K562 (cell line): ENCODE measurements at regions not wholly inside any gene's neighbourhood (a gene's known extent, or its start where the extent isn't known, plus 50 kb on each side); places are given as distances from the start of the nearest gene placed in this dataset.

Experiments
- ATAC-seq: fragments of 200-7000 bp; cut with Tn5 transposase; 3 replicates; pipeline ENCODE4 v1.9.1; 2020; ENCODE audit warnings: moderate library complexity
- BruUV-seq: library from RNA; stranded (reverse); fragments of 400-500 nt; replicated peaks from 2 replicates; lab custom pipeline; 2021; lab: Mats Ljungman, UMichigan
- CTCF ChIA-PET: fragments of 300-600 bp; formaldehyde crosslinking; extraction: SDS; loops from one replicate; lab custom pipeline; 2021; ENCODE audit warnings: low intra/inter-chr PET ratio; lab: Yijun Ruan, JAX
- POLR2A ChIA-PET: fragments of 300-600, 350-650 bp; sonication (Branson Sonifier 250); formaldehyde crosslinking; extraction: SDS; loops from one replicate; lab custom pipeline; 2021; ENCODE audit warnings: antibody characterized with exemption, inconsistent platforms; lab: Yijun Ruan, JAX
- DNase-seq, 4 experiments: peaks; one replicate each; pipeline versions ENCODE4 v3.0.0 to v3.0.0-alpha.2; 2011 to 2018; ENCODE audit warnings: low spot score in 3 of 4, mixed read lengths in 3 of 4; ENCODE audit errors: extremely low read depth in 1 of 4
- FAIRE-seq: peaks from 2 replicates; lab custom pipeline; 2011; peaks lifted over from hg19 to GRCh38; lab: Jason Lieb, UNC
- H2AFZ ChIP-seq: 2 replicates; pipeline ENCODE4 v1.6.0; 2011; ENCODE audit warnings: low read depth, low read length, control low read depth, inconsistent platforms
- H3K27ac ChIP-seq: fragments of 200-600 bp; 3 replicates; pipeline ENCODE4 v1.8.0; 2011; ENCODE audit warnings: low read depth, mild to moderate bottlenecking, control low read depth, inconsistent platforms, low read length, moderate library complexity, mixed read lengths; ENCODE audit errors: extremely low read depth
- H3K27me3 ChIP-seq, 2 experiments: fragments of 300-600 bp in 1 of 2; 2 replicates in 1 of 2; 3 replicates in 1 of 2; pipeline versions ENCODE4 v1.6.0 to v1.8.0; 2011; ENCODE audit warnings: inconsistent platforms in 2 of 2, low read length in 2 of 2, mild to moderate bottlenecking in 1 of 2, mixed read lengths in 1 of 2, moderate library complexity in 1 of 2; ENCODE audit not compliant: control insufficient read depth in 2 of 2, insufficient read depth in 2 of 2
- H3K36me3 ChIP-seq: fragments of 300-600 bp; 3 replicates; pipeline ENCODE4 v1.8.0; 2011; ENCODE audit warnings: mild to moderate bottlenecking, low read length, inconsistent platforms; ENCODE audit not compliant: control insufficient read depth, insufficient read depth
- H3K4me1 ChIP-seq, 2 experiments: fragments of 200-600 bp in 1 of 2; replicated peaks in 1 of 2; 2 replicates in 1 of 2; 3 replicates in 1 of 2; pipeline versions ENCODE4 v1.5.1 to v1.8.0; 2011; ENCODE audit warnings: inconsistent platforms in 2 of 2, low read length in 2 of 2, mild to moderate bottlenecking in 1 of 2, mixed read lengths in 1 of 2, moderate library complexity in 1 of 2; ENCODE audit not compliant: control insufficient read depth in 2 of 2, insufficient read depth in 2 of 2
- H3K4me2 ChIP-seq: 2 replicates; pipeline ENCODE4 v1.6.1; 2011; ENCODE audit warnings: low read length, control low read depth, inconsistent platforms, mixed read lengths; ENCODE audit not compliant: insufficient read depth
- H3K4me3 ChIP-seq: fragments of 200-600 bp; sonication (generic), shearing (Covaris generic); 2 replicates; pipeline ENCODE4 v1.5.1; 2016; ENCODE audit warnings: control low read depth, inconsistent platforms
- H3K79me2 ChIP-seq: fragments of 200-600 bp; 3 replicates; pipeline ENCODE4 v1.8.0; 2011; ENCODE audit warnings: low read length, inconsistent platforms; ENCODE audit not compliant: control insufficient read depth, insufficient read depth
- H3K9ac ChIP-seq, 2 experiments: 2 replicates each; pipeline versions ENCODE4 v1.6.0 to v1.6.1; 2011; ENCODE audit warnings: low read depth in 2 of 2, low read length in 2 of 2, control low read depth in 1 of 2, inconsistent platforms in 1 of 2, mild to moderate bottlenecking in 1 of 2, mixed read lengths in 1 of 2; ENCODE audit not compliant: insufficient read depth in 1 of 2
- H3K9me1 ChIP-seq: one replicate; pipeline ENCODE4 v1.6.0; 2011; ENCODE audit warnings: inconsistent platforms, mild to moderate bottlenecking, low read length, moderate library complexity; ENCODE audit not compliant: control insufficient read depth, insufficient read depth
- H3K9me3 ChIP-seq: replicated peaks from 2 replicates; pipeline ENCODE4 v1.5.1; 2011; ENCODE audit warnings: low read depth, low read length, inconsistent platforms; ENCODE audit not compliant: control insufficient read depth, insufficient read depth
- H4K20me1 ChIP-seq: replicated peaks from 2 replicates; pipeline ENCODE4 v1.6.1; 2011; ENCODE audit warnings: low read length, inconsistent platforms, mixed read lengths; ENCODE audit not compliant: control insufficient read depth, insufficient read depth
- HDAC6 ChIP-seq: IDR thresholded peaks from 2 replicates; pipeline ENCODE4 v1.6.1; 2012; ENCODE audit warnings: low read depth, mild to moderate bottlenecking, control low read depth, inconsistent platforms, low read length, moderate library complexity
- KLF13 ChIP-seq: fragments of 450-650 bp; IDR thresholded peaks from 2 replicates; pipeline ENCODE4 v1.6.1; 2016; ENCODE audit warnings: missing genetic modification characterization, low read depth, mild to moderate bottlenecking, missing compliant biosample characterization, moderate library complexity, borderline replicate concordance
- NR2C1 ChIP-seq, 2 experiments: fragments of 450-650 bp; IDR thresholded peaks; 2 replicates each; pipeline ENCODE4 v1.6.1; 2017; ENCODE audit warnings: mild to moderate bottlenecking in 2 of 2, antibody characterized with exemption in 1 of 2, inconsistent platforms in 1 of 2, missing compliant biosample characterization in 1 of 2, missing genetic modification characterization in 1 of 2
- RBM22 ChIP-seq: fragments of 200-400 bp; formaldehyde crosslinking; IDR thresholded peaks from 2 replicates; pipeline ENCODE4 v1.6.1; 2018; ENCODE audit warnings: low read length, low read depth; ENCODE audit not compliant: poor library complexity, severe bottlenecking
- REST ChIP-seq, 2 experiments: fragments of 450-650 bp; formaldehyde crosslinking in 1 of 2; IDR thresholded peaks; 2 replicates each; pipeline versions ENCODE4 v1.4.0 to v1.6.1; 2014 to 2020; ENCODE audit warnings: mild to moderate bottlenecking in 2 of 2, borderline replicate concordance in 1 of 2, low read depth in 1 of 2
- ZC3H8 ChIP-seq: fragments of 450-650 bp; IDR thresholded peaks from 2 replicates; pipeline ENCODE4 v1.6.1; 2017
- ZFP1 ChIP-seq: fragments of 450-650 bp; formaldehyde crosslinking; IDR thresholded peaks from 2 replicates; pipeline ENCODE4 v1.4.0; 2020; ENCODE audit warnings: mild to moderate bottlenecking, mixed read lengths
- ZNF175 ChIP-seq: fragments of 200-800 bp; sonication (Bioruptor generic); IDR thresholded peaks from 2 replicates; pipeline ENCODE4 v1.6.1; 2016; ENCODE audit warnings: low read depth, mild to moderate bottlenecking, missing genetic modification characterization, missing compliant biosample characterization
- ZNF76 ChIP-seq: fragments of 250-450 bp; sonication (Bioruptor Pico); IDR thresholded peaks from 2 replicates; pipeline ENCODE4 v1.4.0; 2020; ENCODE audit warnings: mild to moderate bottlenecking, moderate library complexity, borderline replicate concordance
- WGBS: fragments of 100-300 bp; shearing (Covaris generic); methylation state at CpG from one replicate; pipeline ENCODE4 v1.1.6; 2016; ENCODE audit warnings: low coverage, mixed read lengths; ENCODE audit not compliant: insufficient coverage; ENCODE audit errors: missing lambda C conversion rate; 5-methylcytosine and 5-hydroxymethylcytosine counted together
- in situ Hi-C: fragments of 300-500 bp; cut with MboI; formaldehyde crosslinking; loops from 4 replicates; pipeline ENCODE4 v1.15.0; 2018; ENCODE audit warnings: inconsistent platforms, mixed read lengths
- intact Hi-C: fragments of 100-400 bp; cut with micrococcal nuclease; formaldehyde crosslinking; loops from 2 replicates; pipeline ENCODE4 v1.14.2; 2022
- TF ChIP-seq, protein P1 (sequence below): fragments of 250-450 bp; sonication (Bioruptor Pico); IDR thresholded peaks from 2 replicates; pipeline ENCODE4 v1.8.0; 2022; ENCODE audit warnings: inconsistent platforms
- TF ChIP-seq, protein P2 (sequence below): fragments of 250-450 bp; sonication (Bioruptor Pico); IDR thresholded peaks from 2 replicates; pipeline ENCODE4 v1.4.0; 2020

GRCh38 chr6:170175644-170176135 lies 115.2 kb downstream of the DLL1 start:
- BruUV-seq = no TSS peak
- POLR2A ChIA-PET = interaction anchor here (0.6 kb wide), 1 partner anchor 46 kb away, joined by 3 read pairs; no protein-coding TSS in a partner anchor
- intact Hi-C loops = no loop called here
- TF ChIP-seq ZFP1 (CRISPR knock-in tag) (no peak), NR2C1 (IDR thresholded peaks at IDR 0.05) (no peak), NR2C1 (tag; IDR thresholded peaks at IDR 0.05) (no peak), ZNF175 (no peak), KLF13 (tag) (no peak), HDAC6 (no peak), ZNF76 (CRISPR knock-in tag) (no peak), RBM22 (no peak), REST (IDR thresholded peaks at IDR 0.05; ENCODE audit: borderline replicate concordance) (no peak), REST (CRISPR knock-in tag; IDR thresholded peaks at IDR 0.05; ENCODE audit: low read depth) (no peak), ZC3H8 (no peak)
- TF ChIP-seq, protein P1, sequence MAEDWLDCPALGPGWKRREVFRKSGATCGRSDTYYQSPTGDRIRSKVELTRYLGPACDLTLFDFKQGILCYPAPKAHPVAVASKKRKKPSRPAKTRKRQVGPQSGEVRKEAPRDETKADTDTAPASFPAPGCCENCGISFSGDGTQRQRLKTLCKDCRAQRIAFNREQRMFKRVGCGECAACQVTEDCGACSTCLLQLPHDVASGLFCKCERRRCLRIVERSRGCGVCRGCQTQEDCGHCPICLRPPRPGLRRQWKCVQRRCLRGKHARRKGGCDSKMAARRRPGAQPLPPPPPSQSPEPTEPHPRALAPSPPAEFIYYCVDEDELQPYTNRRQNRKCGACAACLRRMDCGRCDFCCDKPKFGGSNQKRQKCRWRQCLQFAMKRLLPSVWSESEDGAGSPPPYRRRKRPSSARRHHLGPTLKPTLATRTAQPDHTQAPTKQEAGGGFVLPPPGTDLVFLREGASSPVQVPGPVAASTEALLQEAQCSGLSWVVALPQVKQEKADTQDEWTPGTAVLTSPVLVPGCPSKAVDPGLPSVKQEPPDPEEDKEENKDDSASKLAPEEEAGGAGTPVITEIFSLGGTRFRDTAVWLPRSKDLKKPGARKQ (CRISPR knock-in tag) = no peak
- TF ChIP-seq, protein P2, sequence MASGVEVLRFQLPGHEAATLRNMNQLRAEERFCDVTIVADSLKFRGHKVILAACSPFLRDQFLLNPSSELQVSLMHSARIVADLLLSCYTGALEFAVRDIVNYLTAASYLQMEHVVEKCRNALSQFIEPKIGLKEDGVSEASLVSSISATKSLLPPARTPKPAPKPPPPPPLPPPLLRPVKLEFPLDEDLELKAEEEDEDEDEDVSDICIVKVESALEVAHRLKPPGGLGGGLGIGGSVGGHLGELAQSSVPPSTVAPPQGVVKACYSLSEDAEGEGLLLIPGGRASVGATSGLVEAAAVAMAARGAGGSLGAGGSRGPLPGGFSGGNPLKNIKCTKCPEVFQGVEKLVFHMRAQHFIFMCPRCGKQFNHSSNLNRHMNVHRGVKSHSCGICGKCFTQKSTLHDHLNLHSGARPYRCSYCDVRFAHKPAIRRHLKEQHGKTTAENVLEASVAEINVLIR = no peak

More at GRCh38 chr6:170175644-170176135, 115.2 kb downstream of the DLL1 start:
- WGBS = 13% methylated on average over 20 of the region's 28 CpGs
- Histone ChIP-seq H3K4me2 (no peak overlapping the region), H3K9ac (no peak overlapping the region), H3K4me1 (peaks cover 0 to 14% of the 10 kb centered on the region in 2 experiments; a peak in 1 of 5 replicates), H3K79me2 (no peaks in the 10 kb centered on the region), H2AFZ (no peak overlapping the region), H3K36me3 (no peaks in the 10 kb centered on the region), H3K4me3 (no peak overlapping the region), H3K9me1 (no peaks in the 10 kb centered on the region), H3K9me3 (peaks cover 3% of the 10 kb centered on the region; the same call in 1 of the 2 replicates), H4K20me1 (no peaks in the 10 kb centered on the region), H3K27me3 (peaks cover 0 to 8% of the 10 kb centered on the region in 2 experiments; a peak in 1 of 5 replicates), H3K27ac (no peak overlapping the region)
- CTCF ChIA-PET = no interaction called here
- in situ Hi-C loops = no loop called here
- ATAC-seq (no peak), FAIRE-seq (no peak), DNase-seq (no peak)
